K562 (cell line): ENCODE measurements at regions not wholly inside any gene's neighbourhood (a gene's known extent, or its start where the extent isn't known, plus 50 kb on each side); places are given as distances from the start of the nearest gene placed in this dataset.

Experiments used
- ARID3A ChIP-seq: IDR thresholded peaks from 2 replicates; pipeline ENCODE4 v1.6.1; 2012; ENCODE audit warnings: low read depth, low read length, improper control_type of control experiment, borderline replicate concordance
- CSDE1 ChIP-seq, 2 experiments: fragments of 450-650 bp; IDR thresholded peaks; 2 replicates each; pipeline ENCODE4 v1.6.1; 2016; ENCODE audit warnings: mild to moderate bottlenecking in 1 of 2
- E2F5 ChIP-seq: sonication (generic); formaldehyde crosslinking; IDR thresholded peaks from 2 replicates; pipeline ENCODE4 v1.8.0; 2022; ENCODE audit warnings: mild to moderate bottlenecking, missing genetic modification reagents
- ETS1 ChIP-seq: conservative IDR thresholded peaks from 2 replicates; pipeline ENCODE4 v1.6.1; 2011; ENCODE audit warnings: low read depth, mild to moderate bottlenecking, low read length; ENCODE audit not compliant: control insufficient read depth
- GTF2F1 ChIP-seq: IDR thresholded peaks from 2 replicates; pipeline ENCODE4 v1.6.1; 2011; ENCODE audit warnings: low read depth, low read length, improper control_type of control experiment
- HDAC3 ChIP-seq: fragments of 450-650 bp; IDR thresholded peaks from 2 replicates; pipeline ENCODE4 v1.6.1; 2018; ENCODE audit warnings: borderline replicate concordance, mild to moderate bottlenecking, moderate library complexity; ENCODE audit not compliant: partially characterized antibody
- MAFG ChIP-seq: fragments of 450-650 bp; conservative IDR thresholded peaks from 2 replicates; pipeline ENCODE4 v1.6.1; 2016; ENCODE audit warnings: missing genetic modification characterization, missing compliant biosample characterization
- MTA3 ChIP-seq: fragments of 450-650 bp; formaldehyde crosslinking; IDR thresholded peaks from 2 replicates; pipeline ENCODE4 v1.6.1; 2017; ENCODE audit warnings: mild to moderate bottlenecking, borderline replicate concordance
- NCOA4 ChIP-seq: fragments of 450-650 bp; IDR thresholded peaks from 2 replicates; pipeline ENCODE4 v1.6.1; 2018; ENCODE audit warnings: mild to moderate bottlenecking; ENCODE audit not compliant: partially characterized antibody
- NFXL1 ChIP-seq: fragments of 450-650 bp; formaldehyde crosslinking; IDR thresholded peaks from 2 replicates; pipeline ENCODE4 v1.4.0; 2021; ENCODE audit warnings: mild to moderate bottlenecking
- POLR2AphosphoS2 ChIP-seq: IDR thresholded peaks from 2 replicates; pipeline ENCODE4 v1.6.1; 2012; ENCODE audit warnings: low read length, improper control_type of control experiment
- RAD21 ChIP-seq, 2 experiments: fragments of 250-450 bp in 1 of 2; fragments of 450-650 bp in 1 of 2; sonication (Bioruptor Pico) in 1 of 2; formaldehyde crosslinking in 1 of 2; IDR thresholded peaks in 1 of 2; conservative IDR thresholded peaks in 1 of 2; 2 replicates each; pipeline versions ENCODE4 v1.4.0 to v1.8.0; 2020 to 2022; ENCODE audit warnings: mild to moderate bottlenecking in 2 of 2, moderate library complexity in 1 of 2
- RBM39 ChIP-seq: fragments of 200-400 bp; formaldehyde crosslinking; optimal IDR thresholded peaks from 2 replicates; pipeline ENCODE3; 2018; ENCODE audit warnings: low read depth, low read length
- RFX1 ChIP-seq: fragments of 450-650 bp; IDR thresholded peaks from 2 replicates; pipeline ENCODE4 v1.6.1; 2016; ENCODE audit warnings: mild to moderate bottlenecking, moderate library complexity
- SAFB2 ChIP-seq: fragments of 200-400 bp; formaldehyde crosslinking; IDR thresholded peaks from 2 replicates; pipeline ENCODE4 v1.6.1; 2018; ENCODE audit warnings: borderline replicate concordance, low read length, low read depth, moderate library complexity; ENCODE audit not compliant: severe bottlenecking
- SNIP1 ChIP-seq: fragments of 450-650 bp; IDR thresholded peaks from 2 replicates; pipeline ENCODE4 v1.7.1; 2017; ENCODE audit warnings: low read depth, mild to moderate bottlenecking
- TEAD4 ChIP-seq, 2 experiments: sonication (generic) in 1 of 2; formaldehyde crosslinking in 1 of 2; IDR thresholded peaks; 2 replicates each; pipeline versions ENCODE4 v1.6.1 to v1.8.0; 2012 to 2022; ENCODE audit warnings: borderline replicate concordance in 1 of 2, inconsistent platforms in 1 of 2, low read length in 1 of 2, mild to moderate bottlenecking in 1 of 2, missing genetic modification reagents in 1 of 2
- ZFP1 ChIP-seq: fragments of 450-650 bp; formaldehyde crosslinking; IDR thresholded peaks from 2 replicates; pipeline ENCODE4 v1.4.0; 2020; ENCODE audit warnings: mild to moderate bottlenecking, mixed read lengths
- ZNF121 ChIP-seq: sonication (generic); formaldehyde crosslinking; conservative IDR thresholded peaks from 2 replicates; pipeline ENCODE4 v1.8.0; 2022; ENCODE audit warnings: missing genetic modification reagents
- ZNF395 ChIP-seq: fragments of 200-800 bp; sonication (Bioruptor generic); IDR thresholded peaks from 2 replicates; pipeline ENCODE4 v1.6.1; 2017; ENCODE audit warnings: missing genetic modification characterization, missing compliant biosample characterization
- ZNF583 ChIP-seq: fragments of 250-450 bp; sonication (Bioruptor Pico); IDR thresholded peaks from 2 replicates; pipeline ENCODE4 v1.4.0; 2020
- ZNF717 ChIP-seq: fragments of 250-450 bp; sonication (Bioruptor Pico); IDR thresholded peaks from 2 replicates; pipeline ENCODE4 v1.5.0; 2021
- ZNF76 ChIP-seq: fragments of 250-450 bp; sonication (Bioruptor Pico); IDR thresholded peaks from 2 replicates; pipeline ENCODE4 v1.4.0; 2020; ENCODE audit warnings: mild to moderate bottlenecking, moderate library complexity, borderline replicate concordance

- TF ChIP-seq ZNF395 (CRISPR knock-in tag) (peak; percentile 98), RBM39 (peak; percentile 45), TEAD4 (IDR thresholded peaks at IDR 0.05; ENCODE audit: low read length) (peak; percentile 5), TEAD4 (CRISPR knock-in tag; IDR thresholded peaks at IDR 0.05; ENCODE audit: borderline replicate concordance) (no peak), NFXL1 (CRISPR knock-in tag) (peak; percentile 84), ZNF717 (CRISPR knock-in tag) (peak; percentile 38; the same call in 1 of the 2 replicates), ZFP1 (CRISPR knock-in tag) (no peak), POLR2AphosphoS2 (no peak), ETS1 (no peak; the same call in 1 of the 2 replicates), HDAC3 (no peak), ZNF76 (CRISPR knock-in tag) (no peak; the same call in 1 of the 2 replicates), SNIP1 (no peak), GTF2F1 (peak; percentile 93; the same call in 1 of the 2 replicates), E2F5 (CRISPR knock-in tag) (no peak), MTA3 (peak; percentile 100), ARID3A (no peak), MAFG (tag) (no peak), CSDE1 (IDR thresholded peaks at IDR 0.05) (peak in 1 of 2 experiments; percentile 80; a peak in 2 of 4 replicates), RFX1 (no peak), NCOA4 (no peak), RAD21 (CRISPR knock-in tag; conservative IDR thresholded peaks at IDR 0.05 in 1 of 2, IDR thresholded peaks at IDR 0.05 in 1 of 2) (0 out of 4 replicates have a peak, but pooled peaks of 1 of the 2 experiments have one; percentile 5), SAFB2 (no peak), ZNF121 (CRISPR knock-in tag) (no peak), ZNF583 (CRISPR knock-in tag) (peak; percentile 77; the same call in 1 of the 2 replicates)
These were observed 116.7 kb upstream of the SERPIND1 start (continued) for GRCh38 chr22:20656902-20657836.
